HCT116 (cell line): ENCODE measurements at regions not wholly inside any gene's neighbourhood (a gene's known extent, or its start where the extent isn't known, plus 50 kb on each side); places are given as distances from the start of the nearest gene placed in this dataset.

Experiments used
- CEBPB ChIP-seq: IDR thresholded peaks from 2 replicates; pipeline ENCODE4 v1.6.1; 2012; ENCODE audit warnings: low read depth
- EGR1 ChIP-seq: IDR thresholded peaks from 2 replicates; pipeline ENCODE4 v1.6.1; 2012; ENCODE audit warnings: low read depth
- EZH2 ChIP-seq: fragments of 200-600 bp; sonication (generic); IDR thresholded peaks from 2 replicates; pipeline ENCODE4 v1.6.1; 2017; ENCODE audit warnings: antibody characterized with exemption, mixed run types
- EZH2phosphoT487 ChIP-seq: fragments of 200-600 bp; IDR thresholded peaks from 2 replicates; pipeline ENCODE4 v1.6.1; 2018; ENCODE audit warnings: antibody characterized with exemption, borderline replicate concordance
- FOSL1 ChIP-seq: IDR thresholded peaks from 2 replicates; pipeline ENCODE4 v1.6.1; 2012; ENCODE audit warnings: low read depth
- JUND ChIP-seq: IDR thresholded peaks from 2 replicates; pipeline ENCODE4 v1.6.1; 2012
- POLR2A ChIP-seq: IDR thresholded peaks from 2 replicates; pipeline ENCODE4 v1.7.0; 2011; ENCODE audit warnings: borderline replicate concordance; ENCODE audit not compliant: insufficient read depth, insufficient read length; ENCODE audit errors: extremely low read depth
- RAD21 ChIP-seq: IDR thresholded peaks from 2 replicates; pipeline ENCODE4 v1.6.1; 2012; ENCODE audit warnings: low read depth, mild to moderate bottlenecking
- TCF7L2 ChIP-seq: IDR thresholded peaks from 2 replicates; pipeline ENCODE4 v1.7.0; 2011; ENCODE audit warnings: borderline replicate concordance, inconsistent platforms; ENCODE audit not compliant: insufficient read depth, insufficient read length; ENCODE audit errors: extremely low read depth
- ZNF274 ChIP-seq: fragments of 200-500 bp; sonication (Bioruptor generic); IDR thresholded peaks from 2 replicates; pipeline ENCODE4 v1.6.1; 2014; ENCODE audit warnings: mild to moderate bottlenecking, low read depth, low read length, inconsistent platforms
- TF ChIP-seq, protein P1 (sequence below), 3 experiments: fragments of 200-600 bp in 1 of 3; sonication (generic) in 1 of 3; IDR thresholded peaks in 2 of 3; conservative IDR thresholded peaks in 1 of 3; 2 replicates each; pipeline ENCODE4 v1.5.1; 2012 to 2017; ENCODE audit warnings: low read depth in 2 of 3, low read length in 2 of 3, antibody characterized with exemption in 1 of 3, borderline replicate concordance in 1 of 3, control low read depth in 1 of 3, mild to moderate bottlenecking in 1 of 3, mixed read lengths in 1 of 3, mixed run types in 1 of 3, moderate library complexity in 1 of 3; ENCODE audit not compliant: insufficient read depth in 1 of 3
- TF ChIP-seq, protein P2 (sequence below): IDR thresholded peaks from 2 replicates; pipeline ENCODE4 v1.6.1; 2012
- TF ChIP-seq, protein P3 (sequence below): IDR thresholded peaks from 2 replicates; pipeline ENCODE4 v1.6.1; 2011; ENCODE audit warnings: mild to moderate bottlenecking, low read length, moderate library complexity; ENCODE audit not compliant: insufficient replicate concordance; ENCODE audit errors: extremely low read depth
- TF ChIP-seq, protein P4 (sequence below): IDR thresholded peaks from 2 replicates; pipeline ENCODE4 v1.6.1; 2012; ENCODE audit warnings: low read depth

DNA sequence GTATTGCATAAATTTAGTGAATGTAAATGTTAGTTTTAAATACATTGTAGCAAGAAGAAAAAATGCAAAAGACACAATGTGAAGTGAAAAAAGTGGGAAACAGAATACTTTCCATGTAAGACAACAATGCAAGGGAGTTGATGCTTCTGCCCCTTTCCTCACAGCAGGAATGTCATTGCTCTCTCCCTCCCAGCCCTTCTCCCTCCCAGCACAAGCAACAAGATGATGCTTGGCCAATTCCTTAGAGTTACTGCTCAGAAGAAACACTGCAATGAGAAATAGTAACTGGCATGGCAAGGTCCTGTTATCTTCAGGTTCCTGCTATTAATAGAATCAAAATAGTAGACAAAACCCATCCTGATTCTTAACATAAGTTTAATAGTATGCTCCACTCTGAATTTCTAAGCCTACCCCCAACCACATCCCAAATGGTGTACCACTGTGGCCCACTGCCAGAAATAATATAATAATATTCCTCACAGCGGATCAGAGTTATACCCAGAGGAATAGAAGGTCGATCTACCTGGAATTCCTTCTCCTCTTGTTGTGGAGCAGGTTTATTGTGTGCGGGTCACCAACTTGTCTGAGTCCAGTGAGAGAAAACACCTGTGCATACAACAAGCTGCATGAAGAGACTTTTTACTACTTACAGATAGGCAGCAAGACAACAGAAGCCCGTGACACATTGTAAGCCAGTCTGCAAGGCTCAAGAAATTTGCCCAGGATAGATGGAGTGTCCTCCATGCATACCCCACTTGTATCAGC, 69.8 kb upstream of the SLC7A11 start:
- TF ChIP-seq, protein P1, sequence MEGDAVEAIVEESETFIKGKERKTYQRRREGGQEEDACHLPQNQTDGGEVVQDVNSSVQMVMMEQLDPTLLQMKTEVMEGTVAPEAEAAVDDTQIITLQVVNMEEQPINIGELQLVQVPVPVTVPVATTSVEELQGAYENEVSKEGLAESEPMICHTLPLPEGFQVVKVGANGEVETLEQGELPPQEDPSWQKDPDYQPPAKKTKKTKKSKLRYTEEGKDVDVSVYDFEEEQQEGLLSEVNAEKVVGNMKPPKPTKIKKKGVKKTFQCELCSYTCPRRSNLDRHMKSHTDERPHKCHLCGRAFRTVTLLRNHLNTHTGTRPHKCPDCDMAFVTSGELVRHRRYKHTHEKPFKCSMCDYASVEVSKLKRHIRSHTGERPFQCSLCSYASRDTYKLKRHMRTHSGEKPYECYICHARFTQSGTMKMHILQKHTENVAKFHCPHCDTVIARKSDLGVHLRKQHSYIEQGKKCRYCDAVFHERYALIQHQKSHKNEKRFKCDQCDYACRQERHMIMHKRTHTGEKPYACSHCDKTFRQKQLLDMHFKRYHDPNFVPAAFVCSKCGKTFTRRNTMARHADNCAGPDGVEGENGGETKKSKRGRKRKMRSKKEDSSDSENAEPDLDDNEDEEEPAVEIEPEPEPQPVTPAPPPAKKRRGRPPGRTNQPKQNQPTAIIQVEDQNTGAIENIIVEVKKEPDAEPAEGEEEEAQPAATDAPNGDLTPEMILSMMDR (IDR thresholded peaks at IDR 0.05 in 2 of 3, conservative IDR thresholded peaks at IDR 0.05 in 1 of 3; ENCODE audit: borderline replicate concordance in 1 of 3, insufficient read depth in 1 of 3, low read depth in 2 of 3, low read length in 2 of 3): no peak
- TF ChIP-seq POLR2A (no peak), TCF7L2 (no peak), EGR1 (no peak), EZH2 (no peak), RAD21 (no peak), CEBPB (no peak), FOSL1 (no peak), ZNF274 (no peak), EZH2phosphoT487 (no peak), JUND (no peak)
- TF ChIP-seq, protein P2, sequence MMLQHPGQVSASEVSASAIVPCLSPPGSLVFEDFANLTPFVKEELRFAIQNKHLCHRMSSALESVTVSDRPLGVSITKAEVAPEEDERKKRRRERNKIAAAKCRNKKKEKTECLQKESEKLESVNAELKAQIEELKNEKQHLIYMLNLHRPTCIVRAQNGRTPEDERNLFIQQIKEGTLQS: no peak
- TF ChIP-seq, protein P3, sequence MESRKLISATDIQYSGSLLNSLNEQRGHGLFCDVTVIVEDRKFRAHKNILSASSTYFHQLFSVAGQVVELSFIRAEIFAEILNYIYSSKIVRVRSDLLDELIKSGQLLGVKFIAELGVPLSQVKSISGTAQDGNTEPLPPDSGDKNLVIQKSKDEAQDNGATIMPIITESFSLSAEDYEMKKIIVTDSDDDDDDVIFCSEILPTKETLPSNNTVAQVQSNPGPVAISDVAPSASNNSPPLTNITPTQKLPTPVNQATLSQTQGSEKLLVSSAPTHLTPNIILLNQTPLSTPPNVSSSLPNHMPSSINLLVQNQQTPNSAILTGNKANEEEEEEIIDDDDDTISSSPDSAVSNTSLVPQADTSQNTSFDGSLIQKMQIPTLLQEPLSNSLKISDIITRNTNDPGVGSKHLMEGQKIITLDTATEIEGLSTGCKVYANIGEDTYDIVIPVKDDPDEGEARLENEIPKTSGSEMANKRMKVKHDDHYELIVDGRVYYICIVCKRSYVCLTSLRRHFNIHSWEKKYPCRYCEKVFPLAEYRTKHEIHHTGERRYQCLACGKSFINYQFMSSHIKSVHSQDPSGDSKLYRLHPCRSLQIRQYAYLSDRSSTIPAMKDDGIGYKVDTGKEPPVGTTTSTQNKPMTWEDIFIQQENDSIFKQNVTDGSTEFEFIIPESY: no peak
- TF ChIP-seq, protein P4, sequence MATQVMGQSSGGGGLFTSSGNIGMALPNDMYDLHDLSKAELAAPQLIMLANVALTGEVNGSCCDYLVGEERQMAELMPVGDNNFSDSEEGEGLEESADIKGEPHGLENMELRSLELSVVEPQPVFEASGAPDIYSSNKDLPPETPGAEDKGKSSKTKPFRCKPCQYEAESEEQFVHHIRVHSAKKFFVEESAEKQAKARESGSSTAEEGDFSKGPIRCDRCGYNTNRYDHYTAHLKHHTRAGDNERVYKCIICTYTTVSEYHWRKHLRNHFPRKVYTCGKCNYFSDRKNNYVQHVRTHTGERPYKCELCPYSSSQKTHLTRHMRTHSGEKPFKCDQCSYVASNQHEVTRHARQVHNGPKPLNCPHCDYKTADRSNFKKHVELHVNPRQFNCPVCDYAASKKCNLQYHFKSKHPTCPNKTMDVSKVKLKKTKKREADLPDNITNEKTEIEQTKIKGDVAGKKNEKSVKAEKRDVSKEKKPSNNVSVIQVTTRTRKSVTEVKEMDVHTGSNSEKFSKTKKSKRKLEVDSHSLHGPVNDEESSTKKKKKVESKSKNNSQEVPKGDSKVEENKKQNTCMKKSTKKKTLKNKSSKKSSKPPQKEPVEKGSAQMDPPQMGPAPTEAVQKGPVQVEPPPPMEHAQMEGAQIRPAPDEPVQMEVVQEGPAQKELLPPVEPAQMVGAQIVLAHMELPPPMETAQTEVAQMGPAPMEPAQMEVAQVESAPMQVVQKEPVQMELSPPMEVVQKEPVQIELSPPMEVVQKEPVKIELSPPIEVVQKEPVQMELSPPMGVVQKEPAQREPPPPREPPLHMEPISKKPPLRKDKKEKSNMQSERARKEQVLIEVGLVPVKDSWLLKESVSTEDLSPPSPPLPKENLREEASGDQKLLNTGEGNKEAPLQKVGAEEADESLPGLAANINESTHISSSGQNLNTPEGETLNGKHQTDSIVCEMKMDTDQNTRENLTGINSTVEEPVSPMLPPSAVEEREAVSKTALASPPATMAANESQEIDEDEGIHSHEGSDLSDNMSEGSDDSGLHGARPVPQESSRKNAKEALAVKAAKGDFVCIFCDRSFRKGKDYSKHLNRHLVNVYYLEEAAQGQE: no peak
